ENCODE measurements at regions not wholly inside any gene's neighbourhood (a gene's known extent, or its start where the extent isn't known, plus 50 kb on each side); places are given as distances from the start of the nearest gene placed in this dataset.
A peak's percentile ranks its signal among the peaks of the same experiment; 100 is the strongest.

DNA sequence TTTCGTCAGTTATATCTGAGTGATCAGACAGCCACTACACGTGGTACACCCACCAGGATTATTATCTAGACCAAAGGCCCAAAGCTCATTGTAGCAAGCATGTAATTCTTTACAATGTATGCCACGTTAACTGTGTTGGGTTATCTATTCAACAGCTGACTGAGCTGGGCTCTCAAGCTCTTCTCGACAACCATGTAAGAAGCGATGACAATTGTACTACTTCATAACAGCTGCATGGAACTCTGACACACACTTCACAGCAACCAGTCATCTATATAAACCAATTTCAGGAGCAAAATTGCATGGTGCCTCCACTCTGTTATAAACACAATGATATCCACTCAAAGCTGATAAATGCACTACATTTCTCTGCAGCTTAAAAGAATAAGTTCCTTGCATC lies 701.8 kb downstream of the NR4A2 start:
- no peaks in the 10 kb centered on the region for H3K9me3 ChIP-seq (ENCODE audit: control insufficient read depth, insufficient read depth, low read length)
- H3K27me3 ChIP-seq (ENCODE audit: control insufficient read depth, insufficient read depth, low read length), result no peaks in the 10 kb centered on the region
- H3K27ac ChIP-seq (ENCODE audit: low read depth, low read length), result no peak overlapping the region
- no peak overlapping the region for H3K4me3 ChIP-seq (ENCODE audit: low read depth, low read length)
- H3K4me1 ChIP-seq (ENCODE audit: control insufficient read depth, insufficient read depth, low read length), result no peaks in the 10 kb centered on the region
- H3K36me3 ChIP-seq (ENCODE audit: control insufficient read depth, insufficient read depth, low read length), result no peaks in the 10 kb centered on the region
- peak in 1 of 6 donors; percentile 18 for DNase-seq (ENCODE audit: low read depth in 4 of 6, low spot score in 6 of 6)
- 68% methylated on average over 4 of the region's 5 CpGs for WGBS (ENCODE audit: insufficient coverage)

GRCh38 chr2:155622443-155622842 lies 710.1 kb downstream of the NR4A2 start:
- no peak overlapping the region for H3K4me3 ChIP-seq (ENCODE audit: low read depth, low read length)
- no peaks in the 10 kb centered on the region for H3K9me3 ChIP-seq (ENCODE audit: control insufficient read depth, insufficient read depth, low read length)
- no peaks in the 10 kb centered on the region for H3K36me3 ChIP-seq (ENCODE audit: control insufficient read depth, insufficient read depth, low read length)
- H3K27me3 ChIP-seq (ENCODE audit: control insufficient read depth, insufficient read depth, low read length), result no peaks in the 10 kb centered on the region
- no CpG with 5 or more reads among the region's 1 CpG for WGBS (ENCODE audit: insufficient coverage)
- no peak overlapping the region for H3K27ac ChIP-seq (ENCODE audit: low read depth, low read length)
- H3K4me1 ChIP-seq (ENCODE audit: control insufficient read depth, insufficient read depth, low read length), result no peaks in the 10 kb centered on the region
- DNase-seq (ENCODE audit: low read depth in 4 of 6, low spot score in 6 of 6), result no peak

- no peaks in the 10 kb centered on the region for H3K9me3 ChIP-seq (ENCODE audit: control insufficient read depth, insufficient read depth, low read length)
- no peak overlapping the region for H3K27ac ChIP-seq (ENCODE audit: low read depth, low read length)
- no peak for DNase-seq (ENCODE audit: low read depth in 4 of 6, low spot score in 6 of 6)
- no peaks in the 10 kb centered on the region for H3K36me3 ChIP-seq (ENCODE audit: control insufficient read depth, insufficient read depth, low read length)
- no peaks in the 10 kb centered on the region for H3K4me1 ChIP-seq (ENCODE audit: control insufficient read depth, insufficient read depth, low read length)
- H3K4me3 ChIP-seq (ENCODE audit: low read depth, low read length), result no peak overlapping the region
- 75% methylated on average over 7 of the region's 10 CpGs for WGBS (ENCODE audit: insufficient coverage)
- no peaks in the 10 kb centered on the region for H3K27me3 ChIP-seq (ENCODE audit: control insufficient read depth, insufficient read depth, low read length)
Measured at GRCh38 chr2:155600914-155601760, 731.4 kb downstream of the NR4A2 start.

DNA sequence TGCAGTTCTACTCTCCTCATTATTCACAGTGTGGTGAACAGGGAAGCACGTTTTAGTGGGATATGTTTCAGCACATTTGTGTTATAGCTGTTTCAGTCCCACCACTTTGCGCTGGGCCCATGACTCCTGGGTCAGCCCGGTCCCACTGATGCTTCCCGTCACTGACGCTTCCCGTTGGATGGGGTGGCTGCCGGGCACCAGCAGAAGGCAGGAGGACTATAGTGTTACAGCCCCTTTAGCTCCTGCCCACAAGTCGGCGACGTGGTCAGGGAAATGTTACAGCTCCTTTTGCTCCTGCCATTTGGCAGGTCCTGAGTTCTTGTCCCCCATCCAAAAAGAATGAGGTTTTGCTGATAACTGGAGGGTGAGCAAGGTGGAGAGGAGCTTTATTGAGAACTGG lies 732.2 kb downstream of the NR4A2 start:
- H3K4me3 ChIP-seq (ENCODE audit: low read depth, low read length), result no peak overlapping the region
- H3K27ac ChIP-seq (ENCODE audit: low read depth, low read length), result no peak overlapping the region
- no peak for DNase-seq (ENCODE audit: low read depth in 4 of 6, low spot score in 6 of 6)
- WGBS (ENCODE audit: insufficient coverage), result 84% methylated on average over 10 of the region's 10 CpGs
- H3K27me3 ChIP-seq (ENCODE audit: control insufficient read depth, insufficient read depth, low read length), result no peaks in the 10 kb centered on the region
- no peaks in the 10 kb centered on the region for H3K36me3 ChIP-seq (ENCODE audit: control insufficient read depth, insufficient read depth, low read length)
- no peaks in the 10 kb centered on the region for H3K4me1 ChIP-seq (ENCODE audit: control insufficient read depth, insufficient read depth, low read length)
- no peaks in the 10 kb centered on the region for H3K9me3 ChIP-seq (ENCODE audit: control insufficient read depth, insufficient read depth, low read length)

- no peaks in the 10 kb centered on the region for H3K36me3 ChIP-seq (ENCODE audit: control insufficient read depth, insufficient read depth, low read length)
- no peaks in the 10 kb centered on the region for H3K9me3 ChIP-seq (ENCODE audit: control insufficient read depth, insufficient read depth, low read length)
- no peaks in the 10 kb centered on the region for H3K4me1 ChIP-seq (ENCODE audit: control insufficient read depth, insufficient read depth, low read length)
- H3K27me3 ChIP-seq (ENCODE audit: control insufficient read depth, insufficient read depth, low read length), result no peaks in the 10 kb centered on the region
- WGBS (ENCODE audit: insufficient coverage), result 93% methylated on average over 4 of the region's 5 CpGs
- H3K4me3 ChIP-seq (ENCODE audit: low read depth, low read length), result no peak overlapping the region
- no peak for DNase-seq (ENCODE audit: low read depth in 4 of 6, low spot score in 6 of 6)
- H3K27ac ChIP-seq (ENCODE audit: low read depth, low read length), result no peak overlapping the region
Measured at GRCh38 chr2:155599834-155600233, 732.7 kb downstream of the NR4A2 start.

DNA sequence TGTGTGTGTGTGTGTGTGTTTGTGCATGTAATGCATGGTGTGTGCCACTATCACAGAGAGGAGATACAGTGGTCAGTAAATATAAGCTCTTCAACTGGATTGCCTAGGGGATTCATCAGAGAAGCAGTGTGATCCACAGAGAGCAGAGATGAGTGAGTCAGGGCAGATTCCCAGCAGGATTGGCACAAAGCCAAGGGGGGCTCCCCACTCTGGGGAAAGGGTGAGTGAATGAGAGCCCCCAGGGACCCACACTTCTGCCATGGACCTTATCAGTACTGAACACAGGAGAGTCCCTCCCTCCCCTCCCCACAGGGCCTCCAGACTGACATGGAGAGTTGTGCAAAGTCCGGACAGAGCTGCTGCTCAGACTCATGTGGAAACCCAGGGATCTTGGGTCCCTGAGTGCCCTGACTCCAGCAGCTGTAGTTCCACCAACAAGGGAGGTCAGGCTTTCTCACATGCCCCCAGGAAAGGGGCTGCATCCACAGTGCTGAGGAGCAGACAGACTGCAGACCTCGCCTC lies 748.8 kb downstream of the NR4A2 start:
- no peak overlapping the region for H3K4me3 ChIP-seq (ENCODE audit: low read depth, low read length)
- H3K36me3 ChIP-seq (ENCODE audit: control insufficient read depth, insufficient read depth, low read length), result no peaks in the 10 kb centered on the region
- no peaks in the 10 kb centered on the region for H3K4me1 ChIP-seq (ENCODE audit: control insufficient read depth, insufficient read depth, low read length)
- H3K27ac ChIP-seq (ENCODE audit: low read depth, low read length), result no peak overlapping the region
- H3K9me3 ChIP-seq (ENCODE audit: control insufficient read depth, insufficient read depth, low read length), result peaks cover 6% of the 10 kb centered on the region
- H3K27me3 ChIP-seq (ENCODE audit: control insufficient read depth, insufficient read depth, low read length), result no peaks in the 10 kb centered on the region
- WGBS (ENCODE audit: insufficient coverage), result 38% methylated on average over 2 of the region's 2 CpGs
- DNase-seq (ENCODE audit: low read depth in 4 of 6, low spot score in 6 of 6), result no peak

DNA sequence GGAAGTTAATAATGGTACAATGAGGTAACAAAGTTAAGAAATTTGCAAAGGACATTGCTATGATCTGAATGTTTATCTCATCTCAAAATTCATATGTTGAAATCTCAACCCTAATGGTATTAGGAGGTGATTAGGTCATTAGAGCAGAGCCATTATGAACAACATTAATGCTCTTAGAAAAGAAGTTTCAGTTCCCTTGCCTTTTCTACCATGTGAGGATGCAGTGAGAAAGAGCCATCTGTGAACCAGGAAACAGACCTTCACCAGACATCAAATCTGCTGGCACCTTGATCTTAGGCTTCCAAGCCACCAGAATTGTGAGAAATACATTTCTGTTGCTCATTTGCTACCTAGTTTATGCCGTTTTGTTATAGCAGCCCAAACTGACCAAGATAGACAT lies 757.6 kb downstream of the NR4A2 start:
- no CpG with 5 or more reads among the region's 1 CpG for WGBS (ENCODE audit: insufficient coverage)
- Histone ChIP-seq H3K36me3 (ENCODE audit: control insufficient read depth, insufficient read depth, low read length) (no peaks in the 10 kb centered on the region), H3K4me1 (ENCODE audit: control insufficient read depth, insufficient read depth, low read length) (no peaks in the 10 kb centered on the region), H3K27me3 (ENCODE audit: control insufficient read depth, insufficient read depth, low read length) (no peaks in the 10 kb centered on the region), H3K9me3 (ENCODE audit: control insufficient read depth, insufficient read depth, low read length) (no peaks in the 10 kb centered on the region), H3K4me3 (ENCODE audit: low read depth, low read length) (no peak overlapping the region), H3K27ac (ENCODE audit: low read depth, low read length) (no peak overlapping the region)
- DNase-seq (ENCODE audit: low read depth in 4 of 6, low spot score in 6 of 6), result no peak

GRCh38 chr2:155547571-155547970 lies 785.0 kb downstream of the NR4A2 start:
- no peaks in the 10 kb centered on the region for H3K27me3 ChIP-seq (ENCODE audit: control insufficient read depth, insufficient read depth, low read length)
- H3K4me3 ChIP-seq (ENCODE audit: low read depth, low read length), result no peak overlapping the region
- no peaks in the 10 kb centered on the region for H3K4me1 ChIP-seq (ENCODE audit: control insufficient read depth, insufficient read depth, low read length)
- no peaks in the 10 kb centered on the region for H3K36me3 ChIP-seq (ENCODE audit: control insufficient read depth, insufficient read depth, low read length)
- H3K27ac ChIP-seq (ENCODE audit: low read depth, low read length), result no peak overlapping the region
- H3K9me3 ChIP-seq (ENCODE audit: control insufficient read depth, insufficient read depth, low read length), result no peaks in the 10 kb centered on the region
- DNase-seq (ENCODE audit: low read depth in 4 of 6, low spot score in 6 of 6), result peak in 1 of 6 donors; percentile 3
- 100% methylated on average over 2 of the region's 3 CpGs for WGBS (ENCODE audit: insufficient coverage)

GRCh38 chr2:155546721-155547555 lies 785.6 kb downstream of the NR4A2 start:
- Histone ChIP-seq H3K36me3 (ENCODE audit: control insufficient read depth, insufficient read depth, low read length) (no peaks in the 10 kb centered on the region), H3K27me3 (ENCODE audit: control insufficient read depth, insufficient read depth, low read length) (no peaks in the 10 kb centered on the region), H3K27ac (ENCODE audit: low read depth, low read length) (no peak overlapping the region), H3K9me3 (ENCODE audit: control insufficient read depth, insufficient read depth, low read length) (no peaks in the 10 kb centered on the region), H3K4me3 (ENCODE audit: low read depth, low read length) (no peak overlapping the region), H3K4me1 (ENCODE audit: control insufficient read depth, insufficient read depth, low read length) (no peaks in the 10 kb centered on the region)
- WGBS (ENCODE audit: insufficient coverage), result 40% methylated on average over 3 of the region's 11 CpGs
- DNase-seq (ENCODE audit: low read depth in 4 of 6, low spot score in 6 of 6), result peak in 2 of 6 donors; percentile 72 to 77
